H7 (cell line): ENCODE measurements at regions not wholly inside any gene's neighbourhood (a gene's known extent, or its start where the extent isn't known, plus 50 kb on each side); places are given as distances from the start of the nearest gene placed in this dataset.

Experiments used
- DNase-seq: peaks from one replicate; pipeline ENCODE4 v3.0.0; 2012
- H3K27me3 ChIP-seq: 2 replicates; pipeline ENCODE4 v1.6.0; 2011; ENCODE audit warnings: mild to moderate bottlenecking, low read length; ENCODE audit not compliant: control insufficient read depth, insufficient read depth
- H3K36me3 ChIP-seq: replicated peaks from 2 replicates; pipeline ENCODE4 v1.5.1; 2011; ENCODE audit warnings: low read length; ENCODE audit not compliant: control insufficient read depth, insufficient read depth
- H3K4me3 ChIP-seq: 2 replicates; pipeline ENCODE4 v1.5.1; 2011; ENCODE audit warnings: low read depth, mild to moderate bottlenecking, control low read depth, low read length, moderate library complexity; ENCODE audit not compliant: insufficient read depth

GRCh38 chr1:102190429-102190828, 193.7 kb upstream of the OLFM3 start:
- no peak overlapping the region for H3K4me3 ChIP-seq
- H3K36me3 ChIP-seq: no peaks in the 10 kb centered on the region
- DNase-seq: no peak
- no peaks in the 10 kb centered on the region for H3K27me3 ChIP-seq

- Histone ChIP-seq H3K4me3 (no peak overlapping the region), H3K27me3 (no peaks in the 10 kb centered on the region), H3K36me3 (no peaks in the 10 kb centered on the region)
- no peak for DNase-seq
These were observed 189.8 kb upstream of the OLFM3 start for GRCh38 chr1:102186536-102186935.

GRCh38 chr1:102185260-102185659, 188.5 kb upstream of the OLFM3 start:
- H3K27me3 ChIP-seq: no peaks in the 10 kb centered on the region
- no peak overlapping the region for H3K4me3 ChIP-seq
- no peaks in the 10 kb centered on the region for H3K36me3 ChIP-seq
- no peak for DNase-seq

GRCh38 chr1:102184477-102184876, 187.8 kb upstream of the OLFM3 start:
- H3K27me3 ChIP-seq: no peaks in the 10 kb centered on the region
- H3K4me3 ChIP-seq: no peak overlapping the region
- DNase-seq: no peak
- H3K36me3 ChIP-seq: no peaks in the 10 kb centered on the region

GRCh38 chr1:102183711-102184110, 187.0 kb upstream of the OLFM3 start:
- H3K4me3 ChIP-seq: no peak overlapping the region
- no peaks in the 10 kb centered on the region for H3K27me3 ChIP-seq
- H3K36me3 ChIP-seq: no peaks in the 10 kb centered on the region

GRCh38 chr1:102182603-102183260, 186.0 kb upstream of the OLFM3 start:
- Histone ChIP-seq H3K36me3 (no peaks in the 10 kb centered on the region), H3K4me3 (no peak overlapping the region), H3K27me3 (no peaks in the 10 kb centered on the region)
- DNase-seq: no peak

More at GRCh38 chr1:102183711-102184110, 187.0 kb upstream of the OLFM3 start:
- no peak for DNase-seq

- no peak for DNase-seq
These were observed 184.6 kb upstream of the OLFM3 start for GRCh38 chr1:102181341-102181740.

GRCh38 chr1:102178480-102178879, 181.8 kb upstream of the OLFM3 start:
- Histone ChIP-seq H3K4me3 (no peak overlapping the region), H3K36me3 (no peaks in the 10 kb centered on the region), H3K27me3 (no peaks in the 10 kb centered on the region)
- DNase-seq: no peak

More at GRCh38 chr1:102181341-102181740, 184.6 kb upstream of the OLFM3 start:
- H3K4me3 ChIP-seq: no peak overlapping the region
- H3K36me3 ChIP-seq: no peaks in the 10 kb centered on the region
- H3K27me3 ChIP-seq: no peaks in the 10 kb centered on the region

- DNase-seq: no peak
- no peaks in the 10 kb centered on the region for H3K27me3 ChIP-seq
- H3K4me3 ChIP-seq: no peak overlapping the region
- H3K36me3 ChIP-seq: no peaks in the 10 kb centered on the region
These were observed 177.6 kb upstream of the OLFM3 start for GRCh38 chr1:102174259-102174863.

GRCh38 chr1:102172200-102172599, 175.5 kb upstream of the OLFM3 start:
- H3K4me3 ChIP-seq: no peak overlapping the region
- H3K27me3 ChIP-seq: no peaks in the 10 kb centered on the region
- no peaks in the 10 kb centered on the region for H3K36me3 ChIP-seq
- DNase-seq: no peak

GRCh38 chr1:102163799-102164198, 167.1 kb upstream of the OLFM3 start:
- Histone ChIP-seq H3K4me3 (no peak overlapping the region), H3K27me3 (no peaks in the 10 kb centered on the region), H3K36me3 (no peaks in the 10 kb centered on the region)
- DNase-seq: no peak

- H3K36me3 ChIP-seq: no peaks in the 10 kb centered on the region
- no peaks in the 10 kb centered on the region for H3K27me3 ChIP-seq
- DNase-seq: no peak
- H3K4me3 ChIP-seq: no peak overlapping the region
These were observed 154.5 kb upstream of the OLFM3 start for GRCh38 chr1:102151242-102151641.

- Histone ChIP-seq H3K36me3 (no peaks in the 10 kb centered on the region), H3K27me3 (no peaks in the 10 kb centered on the region), H3K4me3 (no peak overlapping the region)
- DNase-seq: no peak
These were observed 124.2 kb upstream of the OLFM3 start for GRCh38 chr1:102120910-102121309.

GRCh38 chr1:102118150-102118549, 121.4 kb upstream of the OLFM3 start:
- H3K27me3 ChIP-seq: no peaks in the 10 kb centered on the region
- no peak for DNase-seq
- no peak overlapping the region for H3K4me3 ChIP-seq
- H3K36me3 ChIP-seq: no peaks in the 10 kb centered on the region

GRCh38 chr1:102110586-102110985, 113.9 kb upstream of the OLFM3 start:
- no peak for DNase-seq
- Histone ChIP-seq H3K4me3 (no peak overlapping the region), H3K36me3 (no peaks in the 10 kb centered on the region), H3K27me3 (no peaks in the 10 kb centered on the region)
